ENCODE measurements at regions not wholly inside any gene's neighbourhood (a gene's known extent, or its start where the extent isn't known, plus 50 kb on each side); places are given as distances from the start of the nearest gene placed in this dataset.

DNA sequence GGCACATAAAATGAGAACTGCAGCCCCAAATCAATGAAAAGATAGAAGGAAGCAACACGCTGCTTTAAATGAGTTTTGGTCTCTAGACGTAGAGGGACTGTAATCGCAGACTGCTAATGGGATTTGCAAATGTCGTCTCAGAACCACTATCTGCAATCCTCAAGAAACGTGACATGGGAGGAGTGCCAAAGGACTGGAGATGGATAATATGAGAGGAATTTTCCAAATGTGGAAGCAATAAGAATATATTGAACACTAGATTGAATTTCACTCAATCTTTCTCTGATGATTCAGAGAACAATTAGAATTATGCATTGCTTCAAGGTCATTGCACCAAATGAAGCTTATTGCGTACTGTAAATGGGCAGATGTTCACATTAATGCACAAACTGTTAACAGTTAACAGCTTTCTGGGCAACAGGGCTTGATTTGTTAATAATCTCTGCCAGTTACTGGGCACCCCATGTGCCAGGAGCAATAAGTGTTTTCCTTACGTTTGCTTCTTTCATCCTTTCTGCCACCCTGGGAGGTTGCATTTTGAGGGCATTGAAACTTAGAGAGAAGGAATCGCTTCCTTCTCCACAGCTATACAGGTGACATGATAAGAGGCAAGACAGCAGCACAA, 62.8 kb upstream of the WASF3 start:
- TF ChIP-seq, protein P1, sequence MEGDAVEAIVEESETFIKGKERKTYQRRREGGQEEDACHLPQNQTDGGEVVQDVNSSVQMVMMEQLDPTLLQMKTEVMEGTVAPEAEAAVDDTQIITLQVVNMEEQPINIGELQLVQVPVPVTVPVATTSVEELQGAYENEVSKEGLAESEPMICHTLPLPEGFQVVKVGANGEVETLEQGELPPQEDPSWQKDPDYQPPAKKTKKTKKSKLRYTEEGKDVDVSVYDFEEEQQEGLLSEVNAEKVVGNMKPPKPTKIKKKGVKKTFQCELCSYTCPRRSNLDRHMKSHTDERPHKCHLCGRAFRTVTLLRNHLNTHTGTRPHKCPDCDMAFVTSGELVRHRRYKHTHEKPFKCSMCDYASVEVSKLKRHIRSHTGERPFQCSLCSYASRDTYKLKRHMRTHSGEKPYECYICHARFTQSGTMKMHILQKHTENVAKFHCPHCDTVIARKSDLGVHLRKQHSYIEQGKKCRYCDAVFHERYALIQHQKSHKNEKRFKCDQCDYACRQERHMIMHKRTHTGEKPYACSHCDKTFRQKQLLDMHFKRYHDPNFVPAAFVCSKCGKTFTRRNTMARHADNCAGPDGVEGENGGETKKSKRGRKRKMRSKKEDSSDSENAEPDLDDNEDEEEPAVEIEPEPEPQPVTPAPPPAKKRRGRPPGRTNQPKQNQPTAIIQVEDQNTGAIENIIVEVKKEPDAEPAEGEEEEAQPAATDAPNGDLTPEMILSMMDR (conservative IDR thresholded peaks at IDR 0.05), result no peak

DNA sequence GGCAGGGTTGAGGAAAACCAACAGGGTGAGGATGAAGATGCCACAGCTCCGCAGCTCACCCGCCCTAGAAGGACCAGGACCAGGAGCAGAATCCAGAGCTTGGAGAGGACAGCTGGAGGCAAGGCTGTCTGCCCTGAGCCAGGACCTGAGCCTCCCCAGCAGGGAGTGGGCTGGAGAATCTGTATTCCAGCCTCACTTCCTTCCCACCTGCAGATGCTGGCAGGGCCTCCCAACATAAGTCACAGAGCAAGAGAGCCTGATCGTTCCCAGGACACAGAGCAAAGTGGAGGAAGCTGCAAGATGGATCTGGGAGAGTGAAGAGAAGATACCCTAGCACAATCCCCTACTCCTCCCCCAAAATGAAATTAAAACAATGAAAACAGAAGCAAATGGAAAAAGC, 61.7 kb upstream of the WASF3 start:
- TF ChIP-seq, protein P1 (conservative IDR thresholded peaks at IDR 0.05), result no peak

More for the DNA sequence above, 62.8 kb upstream of the WASF3 start:
- no peak overlapping the region for H3K27ac ChIP-seq

GRCh38 chr13:26497968-26498511, 59.4 kb upstream of the WASF3 start:
- TF ChIP-seq, protein P1 (conservative IDR thresholded peaks at IDR 0.05), result no peak
- H3K27ac ChIP-seq, result peak overlapping the region; percentile 77

More for the DNA sequence above, 61.7 kb upstream of the WASF3 start:
- no peak overlapping the region; the same call in 1 of the 2 replicates for H3K27ac ChIP-seq

DNA sequence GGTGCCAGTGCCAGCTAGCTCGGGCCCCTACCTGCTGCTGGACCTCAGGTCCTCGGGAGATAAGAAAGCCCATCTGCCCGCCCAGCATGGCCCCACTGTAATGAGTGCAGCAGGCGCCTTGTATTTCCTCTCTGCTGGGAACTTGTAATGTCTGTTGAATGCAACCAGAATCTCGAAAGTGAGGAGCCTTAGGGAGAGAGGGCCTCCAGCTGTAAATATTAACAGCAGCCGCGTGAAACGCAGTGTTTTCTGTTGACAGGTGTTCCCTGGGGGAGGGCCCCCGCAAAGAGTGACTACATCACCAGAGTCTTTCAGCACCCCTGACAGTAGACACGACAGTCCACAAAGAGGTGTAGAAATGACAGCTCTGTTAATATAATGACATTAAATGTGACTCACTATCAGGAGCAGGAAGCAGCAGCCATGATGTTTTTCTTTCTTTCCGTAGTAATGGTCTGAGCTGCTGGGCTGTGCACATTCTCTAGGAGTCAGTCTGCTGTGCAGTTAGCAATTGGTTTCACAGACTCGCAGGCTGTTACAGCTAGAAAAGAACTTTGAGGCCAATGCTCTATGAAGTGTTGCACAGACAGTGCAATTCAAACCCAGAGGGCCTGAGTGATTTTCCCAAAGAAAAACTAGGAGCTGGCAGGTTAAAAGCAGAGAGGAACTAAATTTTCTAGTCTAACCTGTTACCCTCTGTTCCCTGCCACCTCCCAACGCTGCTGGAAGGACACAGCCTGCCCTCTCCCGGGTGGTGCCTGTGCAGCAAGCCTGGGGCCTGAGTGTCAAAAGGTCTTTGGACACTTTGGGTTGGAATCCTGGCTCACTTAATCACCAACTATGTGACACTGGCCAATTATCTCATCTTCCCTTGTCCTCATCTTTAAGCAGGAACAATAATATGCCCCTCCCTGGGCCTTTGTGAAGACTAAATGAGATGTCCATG, 58.6 kb upstream of the WASF3 start:
- TF ChIP-seq, protein P1 (conservative IDR thresholded peaks at IDR 0.05), result peak; percentile 78
- peak overlapping the region; percentile 77 for H3K27ac ChIP-seq

- no peak overlapping the region; the same call in 1 of the 2 replicates for H3K27ac ChIP-seq
- TF ChIP-seq, protein P1 (conservative IDR thresholded peaks at IDR 0.05), result no peak
Measured at GRCh38 chr13:26500618-26501320, 56.7 kb upstream of the WASF3 start.

DNA sequence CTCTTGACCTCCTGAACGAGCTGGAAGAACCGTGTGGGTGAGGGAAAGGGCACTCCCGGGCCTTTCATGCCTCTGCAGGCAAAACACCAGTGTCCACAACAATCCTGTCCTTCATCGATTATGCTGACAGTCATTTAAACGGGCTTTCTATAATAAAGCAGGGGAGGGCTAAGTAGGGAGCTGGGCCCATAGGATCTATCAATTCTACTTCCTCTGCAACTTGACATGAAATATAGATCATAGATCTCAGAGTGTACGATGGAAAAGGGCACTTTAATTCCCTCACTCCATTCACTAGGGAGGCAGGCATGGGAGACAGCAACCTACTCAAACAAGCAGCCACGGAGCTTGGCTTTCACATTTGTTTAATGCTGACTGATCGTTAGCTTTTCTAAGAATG, 55.8 kb upstream of the WASF3 start:
- H3K27ac ChIP-seq, result no peak overlapping the region
- TF ChIP-seq, protein P1 (conservative IDR thresholded peaks at IDR 0.05), result no peak

Measured in VCaP (cell line).